Cardiac fibroblast (primary cell): ENCODE measurements at regions not wholly inside any gene's neighbourhood (a gene's known extent, or its start where the extent isn't known, plus 50 kb on each side); places are given as distances from the start of the nearest gene placed in this dataset.

ENCODE experiments used
- DNase-seq, 2 donors: peaks; one replicate each; pipeline versions ENCODE4 v3.0.0 to v3.0.0-alpha.2; 2010; ENCODE audit warnings: low read depth in 2 of 2
- H3K4me3 ChIP-seq, 2 donors: replicated peaks in 1 of 2; 1 replicate in 1 of 2; 2 replicates in 1 of 2; pipeline ENCODE4 v1.5.1; 2011; ENCODE audit warnings: low read depth in 2 of 2, low read length in 2 of 2, mild to moderate bottlenecking in 2 of 2, moderate library complexity in 1 of 2
- TF ChIP-seq, protein P1 (sequence below): IDR thresholded peaks from one replicate; pipeline ENCODE4 v1.5.1; 2011; ENCODE audit warnings: low read depth, mild to moderate bottlenecking, low read length, inconsistent platforms

DNA sequence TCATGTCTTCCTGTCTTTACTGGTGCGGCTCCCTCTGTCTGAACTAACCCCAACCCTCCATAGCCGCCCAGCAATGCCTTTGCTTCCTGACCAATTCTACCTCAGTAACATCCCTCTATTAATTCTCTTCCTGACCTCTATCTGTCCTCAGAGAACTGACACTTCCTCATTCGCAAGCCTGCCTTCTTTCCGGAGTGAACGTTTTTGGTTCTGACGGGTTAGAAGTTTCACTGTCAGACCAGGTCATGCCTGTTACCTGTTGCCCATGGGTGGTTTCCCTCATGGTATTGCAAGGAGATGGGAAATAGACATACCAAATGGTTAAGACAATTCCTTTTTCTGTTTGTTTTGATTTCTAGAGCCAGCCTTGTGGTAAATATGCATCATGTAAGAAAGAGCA, 453.4 kb upstream of the SLC14A2 start:
- TF ChIP-seq, protein P1, sequence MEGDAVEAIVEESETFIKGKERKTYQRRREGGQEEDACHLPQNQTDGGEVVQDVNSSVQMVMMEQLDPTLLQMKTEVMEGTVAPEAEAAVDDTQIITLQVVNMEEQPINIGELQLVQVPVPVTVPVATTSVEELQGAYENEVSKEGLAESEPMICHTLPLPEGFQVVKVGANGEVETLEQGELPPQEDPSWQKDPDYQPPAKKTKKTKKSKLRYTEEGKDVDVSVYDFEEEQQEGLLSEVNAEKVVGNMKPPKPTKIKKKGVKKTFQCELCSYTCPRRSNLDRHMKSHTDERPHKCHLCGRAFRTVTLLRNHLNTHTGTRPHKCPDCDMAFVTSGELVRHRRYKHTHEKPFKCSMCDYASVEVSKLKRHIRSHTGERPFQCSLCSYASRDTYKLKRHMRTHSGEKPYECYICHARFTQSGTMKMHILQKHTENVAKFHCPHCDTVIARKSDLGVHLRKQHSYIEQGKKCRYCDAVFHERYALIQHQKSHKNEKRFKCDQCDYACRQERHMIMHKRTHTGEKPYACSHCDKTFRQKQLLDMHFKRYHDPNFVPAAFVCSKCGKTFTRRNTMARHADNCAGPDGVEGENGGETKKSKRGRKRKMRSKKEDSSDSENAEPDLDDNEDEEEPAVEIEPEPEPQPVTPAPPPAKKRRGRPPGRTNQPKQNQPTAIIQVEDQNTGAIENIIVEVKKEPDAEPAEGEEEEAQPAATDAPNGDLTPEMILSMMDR: no peak

DNA sequence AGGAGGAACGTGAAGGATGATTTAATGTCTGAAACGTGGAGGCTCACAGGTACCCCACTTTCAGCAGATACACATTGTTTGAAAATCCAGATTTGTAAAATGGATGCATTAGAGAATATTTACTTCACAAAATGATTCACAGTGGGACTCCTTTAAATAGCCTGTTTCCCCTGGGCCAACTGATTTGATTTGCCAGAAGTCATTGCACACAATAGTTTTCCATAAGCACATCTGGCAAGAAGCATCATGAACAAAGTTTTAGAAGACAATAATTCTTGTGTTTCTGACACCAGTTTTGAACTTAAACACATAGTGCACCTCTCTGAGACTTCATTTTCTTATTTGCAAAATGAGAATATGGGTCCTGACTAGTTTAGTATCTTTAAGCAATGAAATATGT, 451.4 kb upstream of the SLC14A2 start:
- no peak for DNase-seq
- TF ChIP-seq, protein P1: no peak
- no peak overlapping the region for H3K4me3 ChIP-seq

More for the DNA sequence above, 453.4 kb upstream of the SLC14A2 start:
- no peak overlapping the region for H3K4me3 ChIP-seq
- DNase-seq: no peak

DNA sequence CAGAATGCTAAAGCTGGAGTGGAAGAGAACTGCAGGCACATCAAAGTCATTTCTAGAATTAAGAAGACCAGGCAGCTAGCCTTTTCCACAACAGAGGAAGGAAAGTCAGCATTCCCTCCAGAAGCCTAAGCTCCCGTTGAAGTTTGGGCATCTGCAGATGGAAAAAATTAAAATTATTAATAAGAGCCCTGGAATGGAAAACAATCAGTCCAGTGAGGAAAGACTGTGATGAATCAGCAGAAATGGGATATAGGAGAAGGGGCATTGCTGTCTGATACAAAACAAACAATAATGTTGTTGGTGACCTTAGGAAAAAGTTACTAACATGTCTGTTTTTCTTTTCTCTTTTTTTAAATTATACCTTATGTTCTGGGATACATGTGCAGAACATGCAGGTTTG, 450.7 kb upstream of the SLC14A2 start:
- no peak overlapping the region for H3K4me3 ChIP-seq
- TF ChIP-seq, protein P1: no peak
- DNase-seq: peak; percentile 17 to 31

DNA sequence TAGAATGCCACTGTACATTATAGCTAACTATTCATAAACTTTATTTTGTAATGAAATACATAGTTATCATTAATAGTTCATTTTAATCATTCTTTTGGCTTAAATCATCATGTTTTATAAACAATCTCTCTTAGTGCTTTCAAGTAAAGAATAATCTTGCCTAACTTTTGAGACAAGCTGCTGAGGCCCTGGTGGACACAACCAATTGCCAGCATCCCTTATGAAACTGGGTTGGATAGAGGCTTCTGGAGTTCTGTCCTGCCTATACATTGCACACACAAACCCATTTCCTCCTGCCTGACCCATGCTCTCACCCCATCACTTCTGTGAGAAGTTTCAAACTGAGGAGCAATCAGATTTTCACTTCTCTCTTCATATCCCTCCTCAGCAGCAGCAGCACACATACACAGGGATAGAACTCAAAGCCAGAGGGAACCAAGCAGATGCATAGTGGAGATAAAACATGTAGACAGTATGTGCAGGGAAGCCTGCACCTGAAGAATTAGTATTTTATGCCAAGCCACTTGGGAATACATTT, 450.0 kb upstream of the SLC14A2 start:
- H3K4me3 ChIP-seq: no peak overlapping the region
- TF ChIP-seq, protein P1: no peak
- no peak for DNase-seq

DNA sequence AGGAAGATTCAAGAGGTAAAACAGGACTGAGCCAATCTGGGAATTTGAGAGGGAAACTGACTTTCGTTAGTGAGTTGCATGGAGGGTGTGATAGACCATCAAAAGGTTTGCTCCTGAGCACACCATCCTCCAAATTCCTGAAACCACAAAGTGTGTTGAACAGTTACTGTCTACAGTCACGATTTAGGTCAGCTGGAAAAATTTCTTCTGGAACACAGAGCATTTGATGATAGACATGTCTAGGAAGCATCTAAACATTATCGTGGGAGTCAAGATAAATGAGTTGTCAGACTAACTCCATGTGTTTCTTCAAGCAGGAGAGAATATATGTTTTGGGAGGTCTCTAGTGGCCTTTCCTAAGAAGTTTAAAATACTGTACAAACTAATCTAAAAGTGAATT, 449.4 kb upstream of the SLC14A2 start:
- TF ChIP-seq, protein P1: no peak
- DNase-seq: no peak
- no peak overlapping the region for H3K4me3 ChIP-seq

DNA sequence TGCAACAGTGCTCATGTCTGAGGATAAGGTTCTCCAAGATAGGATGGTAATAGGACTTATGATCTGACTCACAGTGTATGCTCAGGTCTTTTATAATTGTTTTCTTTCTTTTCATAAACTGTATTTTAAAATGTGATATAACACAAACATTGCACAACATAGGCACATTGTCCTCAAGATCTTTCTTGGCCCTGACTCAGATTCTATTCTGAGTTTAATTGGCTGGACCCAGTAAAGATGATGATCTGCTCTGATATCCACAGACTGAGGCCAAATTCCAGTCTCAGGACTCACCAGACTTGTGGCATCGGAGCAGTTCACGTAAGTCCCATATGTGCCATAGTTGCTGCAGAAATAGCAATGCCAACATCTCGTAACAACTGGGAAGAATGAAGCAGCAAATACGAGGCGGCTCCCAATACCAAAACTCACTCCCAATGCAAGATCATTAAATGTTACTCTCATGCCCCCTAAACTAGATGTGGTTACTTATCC, 448.9 kb upstream of the SLC14A2 start:
- H3K4me3 ChIP-seq: no peak overlapping the region
- DNase-seq: peak; percentile 87 to 98
- TF ChIP-seq, protein P1: no peak
